ENCODE measurements at regions not wholly inside any gene's neighbourhood (a gene's known extent, or its start where the extent isn't known, plus 50 kb on each side); places are given as distances from the start of the nearest gene placed in this dataset.

GRCh38 chr2:123566291-123566946, 458.7 kb upstream of the CNTNAP5 start:
- no peaks in the 10 kb centered on the region for H3K9me2 ChIP-seq
- H3F3A ChIP-seq (replicated peaks; ENCODE audit: insufficient read depth), result no peaks in the 10 kb centered on the region
- CTCF ChIA-PET, result no interaction called here
- no peak overlapping the region for H3K4me3 ChIP-seq (ENCODE audit: low read depth in 2 of 2, low read length in 1 of 2)
- no peaks in the 10 kb centered on the region for H3K4me1 ChIP-seq (ENCODE audit: control insufficient read depth in 1 of 2, insufficient read depth in 2 of 2, low read depth in 1 of 2, low read length in 1 of 2)
- WGBS (ENCODE audit: low lambda C conversion rate), result 58% methylated on average over 3 of the region's 3 CpGs
- no peak overlapping the region for H3K9ac ChIP-seq
- no peak overlapping the region for H3K4me2 ChIP-seq
- no peak overlapping the region for H2AFZ ChIP-seq (ENCODE audit: low read depth)
- H3K36me3 ChIP-seq (replicated peaks in 1 of 2; ENCODE audit: control insufficient read depth in 1 of 2, insufficient read depth in 2 of 2, low read length in 1 of 2), result no peaks in the 10 kb centered on the region
- no peak for DNase-seq
- POLR2A ChIA-PET, result no interaction called here
- no peaks in the 10 kb centered on the region for H3K79me2 ChIP-seq (ENCODE audit: insufficient read depth)
- no peak overlapping the region for H3K27ac ChIP-seq (ENCODE audit: low read depth in 2 of 2, low read length in 1 of 2)
- no peaks in the 10 kb centered on the region for H3K27me3 ChIP-seq (ENCODE audit: insufficient read depth)
- H3K9me3 ChIP-seq, result no peaks in the 10 kb centered on the region; the same call in 1 of the 2 replicates
- no peaks in the 10 kb centered on the region for H4K20me1 ChIP-seq (ENCODE audit: insufficient read depth)
- TF ChIP-seq, protein P1, sequence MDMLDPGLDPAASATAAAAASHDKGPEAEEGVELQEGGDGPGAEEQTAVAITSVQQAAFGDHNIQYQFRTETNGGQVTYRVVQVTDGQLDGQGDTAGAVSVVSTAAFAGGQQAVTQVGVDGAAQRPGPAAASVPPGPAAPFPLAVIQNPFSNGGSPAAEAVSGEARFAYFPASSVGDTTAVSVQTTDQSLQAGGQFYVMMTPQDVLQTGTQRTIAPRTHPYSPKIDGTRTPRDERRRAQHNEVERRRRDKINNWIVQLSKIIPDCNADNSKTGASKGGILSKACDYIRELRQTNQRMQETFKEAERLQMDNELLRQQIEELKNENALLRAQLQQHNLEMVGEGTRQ (IDR thresholded peaks at IDR 0.05; ENCODE audit: borderline replicate concordance, low read depth, low read length), result no peak
- TF ChIP-seq REST (IDR thresholded peaks at IDR 0.05; ENCODE audit: low read depth, low read length) (no peak), EZH2phosphoT487 (IDR thresholded peaks at IDR 0.05; ENCODE audit: borderline replicate concordance, low read depth) (no peak), GABPA (IDR thresholded peaks at IDR 0.05; ENCODE audit: low read depth) (no peak), MEF2A (IDR thresholded peaks at IDR 0.05; ENCODE audit: borderline replicate concordance, low read depth) (no peak), RXRA (IDR thresholded peaks at IDR 0.05; ENCODE audit: borderline replicate concordance, low read depth) (no peak), GATA2 (CRISPR knock-in tag; IDR thresholded peaks at IDR 0.05) (no peak), TCF12 (IDR thresholded peaks at IDR 0.05) (no peak), FOXM1 (IDR thresholded peaks at IDR 0.05; ENCODE audit: low read depth) (no peak), YY1 (IDR thresholded peaks at IDR 0.05; ENCODE audit: low read depth) (no peak), RAD21 (IDR thresholded peaks at IDR 0.05; ENCODE audit: low read length) (no peak), FOSL2 (IDR thresholded peaks at IDR 0.05; ENCODE audit: borderline replicate concordance, low read depth) (no peak), CHD2 (IDR thresholded peaks at IDR 0.05; ENCODE audit: low read length, partially characterized antibody) (no peak), SIN3A (IDR thresholded peaks at IDR 0.05; ENCODE audit: borderline replicate concordance, low read depth, low read length) (no peak), NRF1 (IDR thresholded peaks at IDR 0.05; ENCODE audit: low read depth, low read length) (no peak), TAF1 (IDR thresholded peaks at IDR 0.05; ENCODE audit: borderline replicate concordance, low read depth, low read length) (no peak), MAX (IDR thresholded peaks at IDR 0.05; ENCODE audit: low read depth) (no peak), MXI1 (IDR thresholded peaks at IDR 0.05; ENCODE audit: low read depth, low read length) (no peak), POLR2AphosphoS5 (IDR thresholded peaks at IDR 0.05; ENCODE audit: low read depth, low read length) (no peak)
- TF ChIP-seq, protein P2, sequence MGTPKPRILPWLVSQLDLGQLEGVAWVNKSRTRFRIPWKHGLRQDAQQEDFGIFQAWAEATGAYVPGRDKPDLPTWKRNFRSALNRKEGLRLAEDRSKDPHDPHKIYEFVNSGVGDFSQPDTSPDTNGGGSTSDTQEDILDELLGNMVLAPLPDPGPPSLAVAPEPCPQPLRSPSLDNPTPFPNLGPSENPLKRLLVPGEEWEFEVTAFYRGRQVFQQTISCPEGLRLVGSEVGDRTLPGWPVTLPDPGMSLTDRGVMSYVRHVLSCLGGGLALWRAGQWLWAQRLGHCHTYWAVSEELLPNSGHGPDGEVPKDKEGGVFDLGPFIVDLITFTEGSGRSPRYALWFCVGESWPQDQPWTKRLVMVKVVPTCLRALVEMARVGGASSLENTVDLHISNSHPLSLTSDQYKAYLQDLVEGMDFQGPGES (IDR thresholded peaks at IDR 0.05; ENCODE audit: low read depth, low read length), result no peak

Data from SK-N-SH (cell line).